Pancreas (tissue), 10 donors: ENCODE measurements at regions not wholly inside any gene's neighbourhood (a gene's known extent, or its start where the extent isn't known, plus 50 kb on each side); places are given as distances from the start of the nearest gene placed in this dataset.

Experiments used
- ATAC-seq, 4 donors: fragments of 200-7000 bp; cut with Tn5 transposase; one replicate each; pipeline versions ENCODE4 v1.8.0 to v1.9.1; 2020; ENCODE audit warnings: mild to moderate bottlenecking in 4 of 4, moderate library complexity in 4 of 4
- DNase-seq, 6 donors: peaks; one replicate each; pipeline ENCODE4 v3.0.0-alpha.2; 2020
- FAIRE-seq: peaks from 2 replicates; lab custom pipeline; 2012; peaks lifted over from hg19 to GRCh38; lab: Jason Lieb, UNC
- H3K27ac ChIP-seq, 4 donors: fragments of 200-600 bp; sonication (generic); 1 replicate in 3 of 4; 2 replicates in 1 of 4; pipeline versions ENCODE4 v1.5.0 to v1.8.0; 2020
- H3K27me3 ChIP-seq, 4 donors: fragments of 200-600 bp; one replicate each; pipeline ENCODE4 v1.8.0; 2021
- H3K36me3 ChIP-seq, 3 donors: fragments of 200-600 bp; sonication (generic) in 1 of 3; one replicate each; pipeline versions ENCODE4 v1.5.0 to v1.8.0; 2020 to 2021
- H3K4me1 ChIP-seq, 3 donors: fragments of 200-600 bp; one replicate each; pipeline ENCODE4 v1.8.0; 2021
- H3K4me3 ChIP-seq, 4 donors: fragments of 200-600 bp; sonication (generic) in 2 of 4; one replicate each; pipeline versions ENCODE4 v1.5.0 to v1.8.0; 2020 to 2021
- H3K9me3 ChIP-seq, 4 donors: fragments of 200-600 bp; one replicate each; pipeline ENCODE4 v1.8.0; 2021
- CTCF ChIP-seq, 4 donors: fragments of 200-600 bp; sonication (generic) in 3 of 4; IDR thresholded peaks; one replicate each; pipeline versions ENCODE4 v1.5.0 to v1.8.0; 2021; ENCODE audit warnings: antibody characterized with exemption in 4 of 4
- WGBS, 2 donors: extraction: QIAGEN DNeasy Blood & Tissue Kit; methylation state at CpG; one replicate each; pipeline ENCODE4 v1.1.7; 2013; 5-methylcytosine and 5-hydroxymethylcytosine counted together
- intact Hi-C, 3 donors: fragments of 100-400 bp; cut with DNase I; formaldehyde crosslinking; loops; one replicate each; pipeline versions ENCODE4 v1.11.1 to v1.14.2; 2022
- donor health status: healthy with polysubstance abuse.
- donor health status: DM: no; HTN: no; CAD: no; lungs with moderate emphysema.
- donor health status: DM: no; HTN: no; CAD: no.
- donor health status: control.
- donor health status: control.
- donor health status: Bipolar disorder and iron deficiency.
- donor health status: DM: yes; HTN: yes; CAD: no.
- donor health status: DM: no; HTN: no; CAD: no.
- donor health status: DM: no; HTN: no; CAD: no.
- donor health status: DM: yes; HTN: yes; CAD: no.

- Histone ChIP-seq H3K36me3 (no peaks in the 10 kb centered on the region), H3K4me1 (no peaks in the 10 kb centered on the region), H3K9me3 (no peaks in the 10 kb centered on the region), H3K27me3 (no peaks in the 10 kb centered on the region), H3K27ac (no peak overlapping the region), H3K4me3 (no peak overlapping the region)
- ATAC-seq (no peak), DNase-seq (no peak), FAIRE-seq (no peak)
- WGBS, 2 donors, result 23 to 25% methylated on average over 3 of the region's 3 CpGs
- intact Hi-C loops, result no loop called here
- TF ChIP-seq CTCF (IDR thresholded peaks at IDR 0.05), result no peak
Measured at GRCh38 chr6:98467902-98468301, 366.5 kb upstream of the POU3F2 start.

GRCh38 chr6:98469141-98469540 is 365.2 kb upstream of the POU3F2 start:
- no peak for TF ChIP-seq CTCF (IDR thresholded peaks at IDR 0.05)

GRCh38 chr6:98470821-98471220 is 363.6 kb upstream of the POU3F2 start:
- 70 to 91% methylated on average over 1 of the region's 1 CpG for WGBS, 2 donors
- DNase-seq, result no peak

More at GRCh38 chr6:98469141-98469540, 365.2 kb upstream of the POU3F2 start:
- H3K36me3 ChIP-seq, result no peaks in the 10 kb centered on the region
- no peaks in the 10 kb centered on the region for H3K27me3 ChIP-seq
- no peaks in the 10 kb centered on the region for H3K9me3 ChIP-seq
- H3K4me3 ChIP-seq, result no peak overlapping the region
- H3K27ac ChIP-seq, result no peak overlapping the region
- intact Hi-C loops, result no loop called here
- FAIRE-seq, result no peak
- DNase-seq, result no peak
- no peaks in the 10 kb centered on the region for H3K4me1 ChIP-seq
- no peak for ATAC-seq
- 75 to 82% methylated on average over 2 of the region's 2 CpGs for WGBS, 2 donors

GRCh38 chr6:98471444-98471843 is 362.9 kb upstream of the POU3F2 start:
- ATAC-seq (no peak), DNase-seq (no peak), FAIRE-seq (no peak)
- Histone ChIP-seq H3K9me3 (no peaks in the 10 kb centered on the region), H3K36me3 (no peaks in the 10 kb centered on the region), H3K27ac (no peak overlapping the region), H3K27me3 (no peaks in the 10 kb centered on the region), H3K4me3 (no peak overlapping the region), H3K4me1 (no peaks in the 10 kb centered on the region)
- intact Hi-C loops, result no loop called here
- TF ChIP-seq CTCF (IDR thresholded peaks at IDR 0.05), result no peak

More at GRCh38 chr6:98470821-98471220, 363.6 kb upstream of the POU3F2 start:
- no peak overlapping the region for H3K4me3 ChIP-seq
- no peak overlapping the region for H3K27ac ChIP-seq
- TF ChIP-seq CTCF (IDR thresholded peaks at IDR 0.05), result no peak
- ATAC-seq (no peak), FAIRE-seq (no peak)
- no peaks in the 10 kb centered on the region for H3K36me3 ChIP-seq
- H3K27me3 ChIP-seq, result no peaks in the 10 kb centered on the region
- H3K4me1 ChIP-seq, result no peaks in the 10 kb centered on the region
- intact Hi-C loops, result no loop called here
- H3K9me3 ChIP-seq, result no peaks in the 10 kb centered on the region

- DNase-seq, result no peak
- no peak for TF ChIP-seq CTCF (IDR thresholded peaks at IDR 0.05)
- no peaks in the 10 kb centered on the region for H3K9me3 ChIP-seq
- ATAC-seq, result no peak
- no peak for FAIRE-seq
- H3K27me3 ChIP-seq, result no peaks in the 10 kb centered on the region
- H3K36me3 ChIP-seq, result no peaks in the 10 kb centered on the region
- H3K27ac ChIP-seq, result no peak overlapping the region
- intact Hi-C loops, result no loop called here
- WGBS, 2 donors, result 22 to 41% methylated on average over 2 of the region's 2 CpGs
- H3K4me1 ChIP-seq, result no peaks in the 10 kb centered on the region
- no peak overlapping the region for H3K4me3 ChIP-seq
Measured at GRCh38 chr6:98477231-98477630, 357.1 kb upstream of the POU3F2 start.
